Smooth muscle cell (in vitro differentiated cells): ENCODE measurements at regions not wholly inside any gene's neighbourhood (a gene's known extent, or its start where the extent isn't known, plus 50 kb on each side); places are given as distances from the start of the nearest gene placed in this dataset.

Experiments used
- DNase-seq: peaks from one replicate; lab custom pipeline; 2025; ENCODE audit not compliant: unreplicated experiment; lab: John Stamatoyannopoulos, UW
- H2AFZ ChIP-seq: fragments of 200-600 bp; sonication (generic); 2 replicates; pipeline ENCODE4 v1.6.0; 2016; ENCODE audit warnings: antibody characterized with exemption, low read depth, mild to moderate bottlenecking
- H3F3A ChIP-seq: fragments of 200-600 bp; sonication (generic); 2 replicates; pipeline ENCODE4 v1.6.0; 2017; ENCODE audit warnings: antibody characterized with exemption, low read depth
- H3K27ac ChIP-seq: fragments of 200-600 bp; sonication (generic); 2 replicates; pipeline ENCODE4 v1.5.1; 2016; ENCODE audit warnings: low read depth, mild to moderate bottlenecking
- H3K27me3 ChIP-seq: fragments of 200-600 bp; sonication (generic); 2 replicates; pipeline ENCODE4 v1.6.1; 2016; ENCODE audit warnings: low read depth, mild to moderate bottlenecking
- H3K36me3 ChIP-seq: fragments of 200-600 bp; sonication (generic); 2 replicates; pipeline ENCODE4 v1.5.1; 2016; ENCODE audit warnings: low read depth
- H3K4me1 ChIP-seq: fragments of 200-600 bp; sonication (generic); 2 replicates; pipeline ENCODE4 v1.5.1; 2016; ENCODE audit warnings: low read depth
- H3K4me2 ChIP-seq: fragments of 200-600 bp; sonication (generic); 2 replicates; pipeline ENCODE4 v1.6.0; 2016; ENCODE audit warnings: mild to moderate bottlenecking
- H3K4me3 ChIP-seq: fragments of 200-600 bp; sonication (generic); 2 replicates; pipeline ENCODE4 v1.5.1; 2016; ENCODE audit warnings: mild to moderate bottlenecking
- H3K79me2 ChIP-seq: fragments of 200-600 bp; sonication (generic); 2 replicates; pipeline ENCODE4 v1.6.0; 2016; ENCODE audit warnings: low read depth, mild to moderate bottlenecking
- H3K9ac ChIP-seq: fragments of 200-600 bp; sonication (generic); 2 replicates; pipeline ENCODE4 v1.6.0; 2016; ENCODE audit warnings: low read depth
- H3K9me3 ChIP-seq: fragments of 200-600 bp; sonication (generic); replicated peaks from 2 replicates; pipeline ENCODE4 v1.5.1; 2016; ENCODE audit warnings: low read depth
- H4K20me1 ChIP-seq: fragments of 200-600 bp; sonication (generic); 2 replicates; pipeline ENCODE4 v1.6.0; 2016; ENCODE audit warnings: low read depth
- CTCF ChIP-seq: fragments of 200-600 bp; sonication (generic); IDR thresholded peaks from 2 replicates; pipeline ENCODE4 v1.5.1; 2017; ENCODE audit warnings: borderline replicate concordance, mild to moderate bottlenecking, antibody characterized with exemption; ENCODE audit not compliant: insufficient read depth, poor library complexity, severe bottlenecking
- WGBS: methylation state at CpG from one replicate; pipeline ENCODE4 v1.1.7; 2016; ENCODE audit warnings: low lambda C conversion rate; 5-methylcytosine and 5-hydroxymethylcytosine counted together

- H3K4me2 ChIP-seq = no peak overlapping the region
- no peaks in the 10 kb centered on the region for H3K36me3 ChIP-seq
- H3K4me3 ChIP-seq = no peak overlapping the region
- H3K27ac ChIP-seq = no peak overlapping the region
- H3K27me3 ChIP-seq = peaks cover 12% of the 10 kb centered on the region
- peaks cover 6% of the 10 kb centered on the region for H3K9me3 ChIP-seq
- no peak overlapping the region for H2AFZ ChIP-seq
- no peak overlapping the region for H3K9ac ChIP-seq
- H4K20me1 ChIP-seq = no peaks in the 10 kb centered on the region
- H3F3A ChIP-seq = no peaks in the 10 kb centered on the region
- no peaks in the 10 kb centered on the region for H3K4me1 ChIP-seq
- no peak for DNase-seq
- no peak for TF ChIP-seq CTCF
- no peaks in the 10 kb centered on the region for H3K79me2 ChIP-seq
- WGBS = 75% methylated on average over 1 of the region's 1 CpG
Observed at GRCh38 chr15:96612917-96613316, 282.4 kb downstream of the NR2F2 start.

- TF ChIP-seq CTCF = no peak
- WGBS = 19% methylated on average over 6 of the region's 6 CpGs
- Histone ChIP-seq H3K9ac (no peak overlapping the region), H3K4me3 (no peak overlapping the region), H3K4me2 (no peak overlapping the region), H2AFZ (no peak overlapping the region), H3K27me3 (peaks cover 34% of the 10 kb centered on the region), H3K36me3 (no peaks in the 10 kb centered on the region), H3K4me1 (no peaks in the 10 kb centered on the region), H3F3A (no peaks in the 10 kb centered on the region), H3K79me2 (no peaks in the 10 kb centered on the region), H4K20me1 (no peaks in the 10 kb centered on the region), H3K9me3 (no peaks in the 10 kb centered on the region), H3K27ac (no peak overlapping the region)
- DNase-seq = no peak
Observed at GRCh38 chr15:96619174-96619573, 288.7 kb downstream of the NR2F2 start.

GRCh38 chr15:96622714-96623113, 292.2 kb downstream of the NR2F2 start:
- no peaks in the 10 kb centered on the region for H3K9me3 ChIP-seq
- no peaks in the 10 kb centered on the region for H4K20me1 ChIP-seq
- peaks cover 29% of the 10 kb centered on the region for H3K27me3 ChIP-seq
- no peak overlapping the region for H3K4me3 ChIP-seq
- no peak overlapping the region for H2AFZ ChIP-seq
- H3K9ac ChIP-seq = no peak overlapping the region
- H3K4me1 ChIP-seq = no peaks in the 10 kb centered on the region
- TF ChIP-seq CTCF = no peak
- no peak overlapping the region for H3K4me2 ChIP-seq
- H3K27ac ChIP-seq = no peak overlapping the region
- no peaks in the 10 kb centered on the region for H3K36me3 ChIP-seq
- H3K79me2 ChIP-seq = no peaks in the 10 kb centered on the region
- H3F3A ChIP-seq = no peaks in the 10 kb centered on the region
- WGBS = 85% methylated on average over 6 of the region's 6 CpGs
- DNase-seq = no peak

GRCh38 chr15:96625256-96625655, 294.8 kb downstream of the NR2F2 start:
- whole genome bisulfite sequencing = 32% methylated on average over 4 of the region's 4 CpGs
- no peaks in the 10 kb centered on the region for H3K36me3 ChIP-seq
- peaks cover 5% of the 10 kb centered on the region for H3K27me3 ChIP-seq
- no peak for DNase-seq
- no peak overlapping the region for H3K4me2 ChIP-seq
- TF ChIP-seq CTCF = no peak
- H3K9ac ChIP-seq = no peak overlapping the region
- no peaks in the 10 kb centered on the region for H3K79me2 ChIP-seq
- H2AFZ ChIP-seq = no peak overlapping the region
- no peaks in the 10 kb centered on the region for H4K20me1 ChIP-seq
- H3K4me1 ChIP-seq = no peaks in the 10 kb centered on the region
- H3K27ac ChIP-seq = no peak overlapping the region
- H3K9me3 ChIP-seq = no peaks in the 10 kb centered on the region
- H3K4me3 ChIP-seq = no peak overlapping the region
- H3F3A ChIP-seq = no peaks in the 10 kb centered on the region
